Endodermal cell (in vitro differentiated cells): ENCODE measurements at regions not wholly inside any gene's neighbourhood (a gene's known extent, or its start where the extent isn't known, plus 50 kb on each side); places are given as distances from the start of the nearest gene placed in this dataset.
"Not testable (repeated sequence)": the region's sequence is repeated elsewhere in the genome, so short reads cannot be mapped to it uniquely, and the experiment has no call there.

Source experiments
- DNase-seq: peaks from one replicate; pipeline ENCODE4 v3.0.0-alpha.2; 2017
- H3K27ac ChIP-seq: 2 replicates; pipeline ENCODE4 v1.5.1; 2013; ENCODE audit warnings: mild to moderate bottlenecking, low read depth, low read length, moderate library complexity
- H3K27me3 ChIP-seq: 2 replicates; pipeline ENCODE4 v1.6.1; 2013; ENCODE audit warnings: mild to moderate bottlenecking, low read length, moderate library complexity; ENCODE audit not compliant: insufficient read depth, control insufficient read depth, poor library complexity, severe bottlenecking
- H3K36me3 ChIP-seq: 2 replicates; pipeline ENCODE4 v1.7.0; 2013; ENCODE audit warnings: mild to moderate bottlenecking, low read length, moderate library complexity; ENCODE audit not compliant: control insufficient read depth, insufficient read depth
- H3K4me1 ChIP-seq: one replicate; pipeline ENCODE4 v1.7.0; 2013; ENCODE audit warnings: low read length; ENCODE audit not compliant: control insufficient read depth, insufficient read depth
- H3K4me3 ChIP-seq: 2 replicates; pipeline ENCODE4 v1.5.1; 2013; ENCODE audit warnings: mild to moderate bottlenecking, low read length, moderate library complexity
- H3K9ac ChIP-seq: 2 replicates; pipeline ENCODE4 v1.6.1; 2013; ENCODE audit warnings: mild to moderate bottlenecking, low read length, moderate library complexity; ENCODE audit not compliant: poor library complexity, severe bottlenecking; ENCODE audit errors: extremely low read depth
- H3K9me3 ChIP-seq: 2 replicates; pipeline ENCODE4 v1.6.1; 2013; ENCODE audit warnings: mild to moderate bottlenecking, low read length, moderate library complexity; ENCODE audit not compliant: control insufficient read depth
- H3K27ac Mint-ChIP-seq: 2 replicates; pipeline ENCODE4 v1.8.0; 2020; ENCODE audit warnings: mixed read lengths
- H3K27me3 Mint-ChIP-seq: 2 replicates; pipeline ENCODE4 v1.8.0; 2021; ENCODE audit warnings: mild to moderate bottlenecking, mixed read lengths; ENCODE audit not compliant: insufficient read depth
- H3K36me3 Mint-ChIP-seq: 2 replicates; pipeline ENCODE4 v1.8.0; 2020; ENCODE audit warnings: low read depth, mixed read lengths
- H3K4me1 Mint-ChIP-seq: 2 replicates; pipeline ENCODE4 v1.8.0; 2020; ENCODE audit warnings: mixed read lengths
- H3K4me3 Mint-ChIP-seq: 2 replicates; pipeline ENCODE4 v1.8.0; 2020; ENCODE audit warnings: mild to moderate bottlenecking, moderate library complexity, mixed read lengths
- H3K9me3 Mint-ChIP-seq: 2 replicates; pipeline ENCODE4 v1.8.0; 2020; ENCODE audit warnings: mild to moderate bottlenecking, mixed read lengths
- WGBS, 2 experiments: methylation state at CpG; one replicate each; pipeline versions ENCODE4 v1.1.5 to v1.1.7; 2013; ENCODE audit warnings: missing lambda C conversion rate in 2 of 2, mixed read lengths in 1 of 2; ENCODE audit not compliant: insufficient coverage in 1 of 2, insufficient read length in 1 of 2; 5-methylcytosine and 5-hydroxymethylcytosine counted together
- TF ChIP-seq, protein P1 (sequence below): fragments of 200-600 bp; sonication (generic); conservative IDR thresholded peaks from 2 replicates; pipeline ENCODE4 v1.5.0; 2021; ENCODE audit warnings: antibody characterized with exemption, mild to moderate bottlenecking

DNA sequence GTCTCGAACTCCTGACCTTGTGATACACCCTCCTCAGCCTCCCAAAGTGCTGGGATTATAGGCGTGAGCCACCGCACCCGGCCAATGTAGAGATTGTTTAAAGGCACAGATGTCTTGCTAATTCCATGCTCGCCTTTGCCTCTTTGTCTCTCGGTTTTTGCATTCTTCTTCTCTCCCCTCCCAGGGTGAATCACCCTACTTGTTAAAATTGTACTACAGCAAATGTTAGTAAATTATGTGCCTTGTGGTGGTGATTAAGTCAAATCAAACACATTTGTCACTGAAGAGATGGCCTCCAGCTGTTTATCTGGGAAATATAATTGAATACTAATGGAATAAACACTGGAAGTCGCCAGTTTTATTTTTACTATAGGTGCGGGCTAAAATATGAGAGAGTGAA lies 384.4 kb upstream of the AUTS2 start:
- TF ChIP-seq, protein P1, sequence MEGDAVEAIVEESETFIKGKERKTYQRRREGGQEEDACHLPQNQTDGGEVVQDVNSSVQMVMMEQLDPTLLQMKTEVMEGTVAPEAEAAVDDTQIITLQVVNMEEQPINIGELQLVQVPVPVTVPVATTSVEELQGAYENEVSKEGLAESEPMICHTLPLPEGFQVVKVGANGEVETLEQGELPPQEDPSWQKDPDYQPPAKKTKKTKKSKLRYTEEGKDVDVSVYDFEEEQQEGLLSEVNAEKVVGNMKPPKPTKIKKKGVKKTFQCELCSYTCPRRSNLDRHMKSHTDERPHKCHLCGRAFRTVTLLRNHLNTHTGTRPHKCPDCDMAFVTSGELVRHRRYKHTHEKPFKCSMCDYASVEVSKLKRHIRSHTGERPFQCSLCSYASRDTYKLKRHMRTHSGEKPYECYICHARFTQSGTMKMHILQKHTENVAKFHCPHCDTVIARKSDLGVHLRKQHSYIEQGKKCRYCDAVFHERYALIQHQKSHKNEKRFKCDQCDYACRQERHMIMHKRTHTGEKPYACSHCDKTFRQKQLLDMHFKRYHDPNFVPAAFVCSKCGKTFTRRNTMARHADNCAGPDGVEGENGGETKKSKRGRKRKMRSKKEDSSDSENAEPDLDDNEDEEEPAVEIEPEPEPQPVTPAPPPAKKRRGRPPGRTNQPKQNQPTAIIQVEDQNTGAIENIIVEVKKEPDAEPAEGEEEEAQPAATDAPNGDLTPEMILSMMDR = no peak
- no peaks in the 10 kb centered on the region for H3K36me3 ChIP-seq
- Mint-ChIP-seq H3K9me3 (no peaks in the 10 kb centered on the region), H3K36me3 (no peaks in the 10 kb centered on the region), H3K27me3 (peaks cover 18% of the 10 kb centered on the region), H3K4me3 (no peak overlapping the region), H3K4me1 (peaks cover 4% of the 10 kb centered on the region), H3K27ac (no peak overlapping the region)
- no peak overlapping the region for H3K9ac ChIP-seq
- DNase-seq = no peak
- H3K4me1 ChIP-seq = no peaks in the 10 kb centered on the region
- no peaks in the 10 kb centered on the region for H3K27me3 ChIP-seq
- no peak overlapping the region for H3K4me3 ChIP-seq
- H3K27ac ChIP-seq = no peak overlapping the region
- 90 to 100% methylated on average over 1 to 8 of the region's 8 CpGs for WGBS, 2 experiments
- no peaks in the 10 kb centered on the region for H3K9me3 ChIP-seq

DNA sequence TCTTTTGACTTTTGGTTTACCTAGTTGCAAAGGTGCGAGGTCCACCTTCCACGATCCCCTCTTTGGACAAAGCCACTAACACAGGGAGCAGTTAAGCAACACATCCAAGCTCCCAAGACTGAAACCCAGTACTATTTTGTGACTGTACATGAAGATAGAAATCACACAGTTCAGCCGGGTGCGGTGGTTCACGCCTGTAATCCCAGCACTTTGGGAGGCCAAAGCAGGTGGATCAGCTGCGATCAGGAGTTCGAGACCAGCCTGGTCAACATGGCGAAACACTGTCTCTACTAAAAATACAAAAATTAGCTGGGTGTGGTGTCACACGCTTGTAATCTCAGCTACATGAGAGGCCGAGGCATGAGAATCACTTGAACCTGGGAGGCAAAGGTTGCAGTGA lies 382.8 kb upstream of the AUTS2 start:
- H3K27me3 ChIP-seq, H3K4me3 Mint-ChIP-seq, H3K4me1 Mint-ChIP-seq, H3K4me3 ChIP-seq, H3K9ac ChIP-seq, H3K27ac Mint-ChIP-seq, H3K36me3 Mint-ChIP-seq, H3K27ac ChIP-seq, DNase-seq, H3K4me1 ChIP-seq, H3K9me3 Mint-ChIP-seq, H3K36me3 ChIP-seq, H3K9me3 ChIP-seq: not testable (repeated sequence)
- H3K27me3 Mint-ChIP-seq = peaks cover 24% of the 10 kb centered on the region
- WGBS, 2 experiments = 95 to 96% methylated on average over 9 to 10 of the region's 10 CpGs

DNA sequence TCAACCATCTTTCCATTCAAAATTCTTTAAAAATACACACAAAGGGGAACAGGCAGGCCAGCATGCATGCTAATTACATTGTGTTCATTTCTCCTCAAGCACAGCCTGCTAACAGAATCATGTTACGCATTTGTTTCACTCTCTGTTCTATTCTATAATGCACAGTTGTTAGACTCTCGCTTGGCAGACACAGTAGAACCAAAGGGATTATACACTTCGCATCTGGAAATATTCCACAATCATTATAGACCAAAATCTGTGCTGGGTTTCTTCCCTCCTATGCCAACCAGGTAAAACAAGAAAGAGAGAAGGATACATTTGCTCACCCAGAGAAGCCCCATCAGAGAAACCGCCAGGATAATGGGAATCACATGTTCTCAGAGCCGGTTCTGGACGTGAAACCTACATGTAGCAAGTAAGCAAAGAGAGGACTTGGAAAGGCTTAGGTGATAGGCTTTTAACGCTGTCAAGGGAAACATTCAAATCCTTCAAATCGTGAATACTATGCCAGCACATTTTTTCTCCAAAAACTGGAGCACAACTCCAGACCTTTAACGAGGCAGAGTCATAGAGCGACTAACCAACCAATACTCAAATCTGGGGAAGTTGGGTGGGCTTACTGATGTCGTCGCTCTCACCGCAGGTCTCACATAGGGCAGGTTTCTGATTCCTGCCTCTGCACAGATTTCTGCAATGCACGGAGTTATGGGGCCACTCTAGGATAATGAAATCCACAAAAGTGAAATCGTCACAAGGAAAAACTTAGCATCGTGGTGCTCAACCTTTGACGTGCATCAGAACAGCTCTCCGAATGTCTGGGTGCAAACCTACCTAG lies 380.5 kb upstream of the AUTS2 start:
- Mint-ChIP-seq H3K27ac (no peak overlapping the region), H3K9me3 (no peaks in the 10 kb centered on the region), H3K36me3 (no peaks in the 10 kb centered on the region), H3K4me1 (no peaks in the 10 kb centered on the region), H3K27me3 (peaks cover 38% of the 10 kb centered on the region), H3K4me3 (no peak overlapping the region)
- Histone ChIP-seq H3K9ac (no peak overlapping the region), H3K9me3 (no peaks in the 10 kb centered on the region), H3K4me1 (no peaks in the 10 kb centered on the region), H3K4me3 (no peak overlapping the region), H3K27me3 (no peaks in the 10 kb centered on the region), H3K36me3 (no peaks in the 10 kb centered on the region), H3K27ac (no peak overlapping the region)
- 93 to 94% methylated on average over 14 to 18 of the region's 18 CpGs for whole genome bisulfite sequencing, 2 experiments
- TF ChIP-seq, protein P1 = no peak
- DNase-seq = no peak
